Smooth muscle cell of the brain vasculature (primary cell): ENCODE measurements at regions not wholly inside any gene's neighbourhood (a gene's known extent, or its start where the extent isn't known, plus 50 kb on each side); places are given as distances from the start of the nearest gene placed in this dataset.

Source experiments
- DNase-seq: peaks from one replicate; pipeline ENCODE4 v3.0.0-alpha.2; 2012; ENCODE audit warnings: low read depth, low spot score

- DNase-seq: no peak
Measured at GRCh38 chr4:12203945-12204344, 775.3 kb upstream of the HS3ST1 start.

- no peak for DNase-seq
Measured at GRCh38 chr4:12200226-12200625, 771.5 kb upstream of the HS3ST1 start.

GRCh38 chr4:12186526-12186925 is 757.8 kb upstream of the HS3ST1 start:
- DNase-seq: no peak

- DNase-seq: no peak
Measured at GRCh38 chr4:12178614-12179610, 750.2 kb upstream of the HS3ST1 start.

GRCh38 chr4:12177416-12177815 is 748.7 kb upstream of the HS3ST1 start:
- DNase-seq: no peak

GRCh38 chr4:12173496-12173895 is 744.8 kb upstream of the HS3ST1 start:
- DNase-seq: no peak

- DNase-seq: no peak
Measured at GRCh38 chr4:12172198-12172973, 743.7 kb upstream of the HS3ST1 start.

GRCh38 chr4:12170308-12170707 is 741.6 kb upstream of the HS3ST1 start:
- no peak for DNase-seq

- DNase-seq: no peak
Measured at GRCh38 chr4:12165616-12166015, 736.9 kb upstream of the HS3ST1 start.

- DNase-seq: no peak
Measured at GRCh38 chr4:12146339-12146738, 717.6 kb upstream of the HS3ST1 start.

- no peak for DNase-seq
Measured at GRCh38 chr4:12145768-12146167, 717.1 kb upstream of the HS3ST1 start.

GRCh38 chr4:12145106-12145505 is 716.4 kb upstream of the HS3ST1 start:
- DNase-seq: no peak

- DNase-seq: no peak
Measured at GRCh38 chr4:12144051-12144450, 715.4 kb upstream of the HS3ST1 start.

GRCh38 chr4:12140864-12141263 is 712.2 kb upstream of the HS3ST1 start:
- DNase-seq: no peak

GRCh38 chr4:12139296-12139695 is 710.6 kb upstream of the HS3ST1 start:
- DNase-seq: no peak

- no peak for DNase-seq
Measured at GRCh38 chr4:12138488-12138887, 709.8 kb upstream of the HS3ST1 start.

GRCh38 chr4:12137575-12137974 is 708.9 kb upstream of the HS3ST1 start:
- no peak for DNase-seq

GRCh38 chr4:12126474-12126873 is 697.8 kb upstream of the HS3ST1 start:
- no peak for DNase-seq

- DNase-seq: no peak
Measured at GRCh38 chr4:12124138-12124537, 695.4 kb upstream of the HS3ST1 start.

GRCh38 chr4:12123707-12124106 is 695.0 kb upstream of the HS3ST1 start:
- DNase-seq: no peak

GRCh38 chr4:12122316-12122715 is 693.6 kb upstream of the HS3ST1 start:
- DNase-seq: no peak

- no peak for DNase-seq
Measured at GRCh38 chr4:12120968-12121367, 692.3 kb upstream of the HS3ST1 start.
